ENCODE measurements at regions not wholly inside any gene's neighbourhood (a gene's known extent, or its start where the extent isn't known, plus 50 kb on each side); places are given as distances from the start of the nearest gene placed in this dataset.

- TF ChIP-seq SP1 (IDR thresholded peaks at IDR 0.05; ENCODE audit: low read depth, low read length), result no peak
These were observed 177.0 kb upstream of the GRIN3A start (continued) for GRCh38 chr9:101915482-101915881.

GRCh38 chr9:101912698-101913097 is 174.3 kb upstream of the GRIN3A start:
- Histone ChIP-seq H2AFZ (ENCODE audit: low read length) (no peak overlapping the region), H3K27me3 (replicated peaks in 1 of 4; ENCODE audit: control insufficient read depth in 3 of 4, extremely low read depth in 1 of 4, insufficient read depth in 3 of 4, low read length in 3 of 4) (no peaks in the 10 kb centered on the region), H3K27ac (ENCODE audit: low read depth, low read length) (no peak overlapping the region), H4K5ac (ENCODE audit: insufficient read length, low read depth, low read length) (no peak overlapping the region), H3K18ac (ENCODE audit: extremely low read depth, low read length) (no peak overlapping the region), H3K4me1 (replicated peaks in 1 of 4; ENCODE audit: control insufficient read depth in 3 of 4, insufficient read depth in 4 of 4, low read length in 3 of 4) (no peaks in the 10 kb centered on the region), H3K14ac (ENCODE audit: insufficient read length) (no peak overlapping the region), H3K9ac (replicated peaks in 1 of 4; ENCODE audit: extremely low read depth in 1 of 4, low read depth in 3 of 4, low read length in 3 of 4) (no peak overlapping the region), H2BK12ac (ENCODE audit: low read depth, low read length) (no peak overlapping the region), H3K36me3 (ENCODE audit: control insufficient read depth in 2 of 4, insufficient read depth in 4 of 4, low read length in 3 of 4) (no peaks in the 10 kb centered on the region), H4K20me1 (replicated peaks in 1 of 2; ENCODE audit: control insufficient read depth in 1 of 2, insufficient read depth in 2 of 2, low read length in 2 of 2) (no peaks in the 10 kb centered on the region), H3K56ac (replicated peaks; ENCODE audit: insufficient read length, low read depth, low read length) (no peak overlapping the region), H3K9me3 (ENCODE audit: insufficient read depth in 2 of 2, low read depth in 1 of 2, low read length in 1 of 2) (no peaks in the 10 kb centered on the region), H2BK20ac (ENCODE audit: low read length) (no peak overlapping the region), H3K23me2 (ENCODE audit: low read depth, low read length) (no peaks in the 10 kb centered on the region; the same call in 1 of the 2 replicates), H3K79me1 (ENCODE audit: low read depth, low read length) (no peaks in the 10 kb centered on the region), H4K8ac (ENCODE audit: extremely low read depth, insufficient read depth, low read length) (no peak overlapping the region), H2BK15ac (ENCODE audit: low read length) (no peak overlapping the region), H2AK5ac (ENCODE audit: low read depth, low read length) (no peak overlapping the region), H3K23ac (ENCODE audit: insufficient read length) (no peak overlapping the region), H2BK5ac (ENCODE audit: low read depth, low read length) (no peak overlapping the region), H3K4me3 (ENCODE audit: extremely low read depth in 1 of 4, insufficient read depth in 2 of 4, low read depth in 3 of 4, low read length in 4 of 4) (no peak overlapping the region), H3K4me2 (ENCODE audit: insufficient read depth in 1 of 2, low read depth in 2 of 2, low read length in 2 of 2) (no peak overlapping the region), H3K79me2 (ENCODE audit: control insufficient read depth in 1 of 2, insufficient read depth in 2 of 2, low read length in 2 of 2) (no peaks in the 10 kb centered on the region), H4K91ac (replicated peaks; ENCODE audit: insufficient read length, low read length) (no peak overlapping the region), H2BK120ac (replicated peaks; ENCODE audit: low read depth, low read length) (no peak overlapping the region), H3K4ac (replicated peaks; ENCODE audit: insufficient read length, low read depth, low read length) (no peak overlapping the region)
- 79% methylated on average over 1 of the region's 1 CpG; no CpG with 5 or more reads in 1 of the 2 experiments for WGBS, 2 experiments (ENCODE audit: extremely low coverage in 1 of 2, insufficient coverage in 1 of 2, insufficient read length in 1 of 2, insufficient replicate concordance in 2 of 2, low coverage in 1 of 2, low lambda C conversion rate in 2 of 2, missing lambda C conversion rate in 1 of 2)
- POLR2A ChIA-PET (ENCODE audit: partially characterized antibody), result no interaction called here
- DNase-seq (ENCODE audit: low read depth in 1 of 2, low spot score in 2 of 2) (no peak), FAIRE-seq (no peak)
- CTCF ChIA-PET (ENCODE audit: partially characterized antibody), result no interaction called here
- TF ChIP-seq, protein P1, sequence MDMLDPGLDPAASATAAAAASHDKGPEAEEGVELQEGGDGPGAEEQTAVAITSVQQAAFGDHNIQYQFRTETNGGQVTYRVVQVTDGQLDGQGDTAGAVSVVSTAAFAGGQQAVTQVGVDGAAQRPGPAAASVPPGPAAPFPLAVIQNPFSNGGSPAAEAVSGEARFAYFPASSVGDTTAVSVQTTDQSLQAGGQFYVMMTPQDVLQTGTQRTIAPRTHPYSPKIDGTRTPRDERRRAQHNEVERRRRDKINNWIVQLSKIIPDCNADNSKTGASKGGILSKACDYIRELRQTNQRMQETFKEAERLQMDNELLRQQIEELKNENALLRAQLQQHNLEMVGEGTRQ (IDR thresholded peaks at IDR 0.05; ENCODE audit: low read length), result no peak
- TF ChIP-seq KDM1A (IDR thresholded peaks at IDR 0.05; ENCODE audit: borderline replicate concordance, low read length), result no peak
- TF ChIP-seq ZNF274 (IDR thresholded peaks at IDR 0.05; ENCODE audit: borderline replicate concordance, extremely low read depth, low read length), result no peak

Measured in H1 (cell line).